GM21529 (cell line): ENCODE measurements at regions not wholly inside any gene's neighbourhood (a gene's known extent, or its start where the extent isn't known, plus 50 kb on each side); places are given as distances from the start of the nearest gene placed in this dataset.

Experiments used
- ATAC-seq: cut with Tn5 transposase; IDR thresholded peaks from one replicate; pipeline ENCODE4 v1.9.1; 2021; ENCODE audit not compliant: unreplicated experiment

- ATAC-seq = no peak
These were observed 393.1 kb upstream of the SLC14A2 start for GRCh38 chr18:45222180-45222579.

GRCh38 chr18:45227001-45227742, 388.1 kb upstream of the SLC14A2 start:
- no peak for ATAC-seq

- ATAC-seq = no peak
These were observed 386.4 kb upstream of the SLC14A2 start for GRCh38 chr18:45228796-45229388.

- no peak for ATAC-seq
These were observed 383.7 kb upstream of the SLC14A2 start for GRCh38 chr18:45231617-45232016.

GRCh38 chr18:45232061-45232460, 383.2 kb upstream of the SLC14A2 start:
- ATAC-seq = no peak

GRCh38 chr18:45236676-45237075, 378.6 kb upstream of the SLC14A2 start:
- no peak for ATAC-seq

GRCh38 chr18:45237343-45238098, 377.8 kb upstream of the SLC14A2 start:
- ATAC-seq = no peak

- ATAC-seq = no peak
These were observed 374.0 kb upstream of the SLC14A2 start for GRCh38 chr18:45241271-45241670.

- no peak for ATAC-seq
These were observed 373.2 kb upstream of the SLC14A2 start for GRCh38 chr18:45241982-45242565.

- no peak for ATAC-seq
These were observed 371.8 kb upstream of the SLC14A2 start for GRCh38 chr18:45243340-45244110.

- no peak for ATAC-seq
These were observed 370.2 kb upstream of the SLC14A2 start for GRCh38 chr18:45245091-45245511.

GRCh38 chr18:45248240-45248903, 366.9 kb upstream of the SLC14A2 start:
- no peak for ATAC-seq

GRCh38 chr18:45249246-45249661, 366.0 kb upstream of the SLC14A2 start:
- ATAC-seq = no peak

- ATAC-seq = no peak
These were observed 364.8 kb upstream of the SLC14A2 start for GRCh38 chr18:45250479-45250878.

- no peak for ATAC-seq
These were observed 364.0 kb upstream of the SLC14A2 start for GRCh38 chr18:45251236-45251635.

GRCh38 chr18:45252474-45252873, 362.8 kb upstream of the SLC14A2 start:
- ATAC-seq = no peak

- ATAC-seq = no peak
These were observed 362.2 kb upstream of the SLC14A2 start for GRCh38 chr18:45253056-45253565.

GRCh38 chr18:45253973-45254708, 361.1 kb upstream of the SLC14A2 start:
- no peak for ATAC-seq

GRCh38 chr18:45254709-45255082, 360.6 kb upstream of the SLC14A2 start:
- no peak for ATAC-seq
